ENCODE measurements at regions not wholly inside any gene's neighbourhood (a gene's known extent, or its start where the extent isn't known, plus 50 kb on each side); places are given as distances from the start of the nearest gene placed in this dataset.
A peak's percentile ranks its signal among the peaks of the same experiment; 100 is the strongest.
"Not testable (repeated sequence)": the region's sequence is repeated elsewhere in the genome, so short reads cannot be mapped to it uniquely, and the experiment has no call there.

DNA sequence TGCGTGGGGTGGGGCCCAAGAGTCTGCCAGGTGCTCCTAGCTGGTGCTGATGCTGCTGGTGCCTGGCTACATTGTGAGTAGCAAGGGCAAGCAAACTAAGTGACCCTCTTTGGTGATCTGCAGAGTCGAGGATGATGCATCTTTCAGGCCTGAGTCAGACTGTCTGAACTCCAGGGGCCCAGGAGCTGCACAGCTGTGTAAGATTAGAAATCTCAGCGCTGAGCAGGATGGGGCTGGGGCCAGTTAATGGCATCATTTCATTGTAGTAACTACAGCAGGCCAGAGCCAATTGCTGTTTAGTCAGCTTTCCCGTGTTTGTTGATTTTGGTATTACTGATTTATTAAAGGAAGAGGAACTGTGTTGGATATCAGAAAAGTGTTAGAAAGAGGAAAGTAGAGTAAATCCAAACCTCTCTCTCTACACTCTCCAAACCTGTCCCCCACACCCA lies 365.2 kb downstream of the PAX1 start:
- DNase-seq (ENCODE audit: low read depth) = no peak

DNA sequence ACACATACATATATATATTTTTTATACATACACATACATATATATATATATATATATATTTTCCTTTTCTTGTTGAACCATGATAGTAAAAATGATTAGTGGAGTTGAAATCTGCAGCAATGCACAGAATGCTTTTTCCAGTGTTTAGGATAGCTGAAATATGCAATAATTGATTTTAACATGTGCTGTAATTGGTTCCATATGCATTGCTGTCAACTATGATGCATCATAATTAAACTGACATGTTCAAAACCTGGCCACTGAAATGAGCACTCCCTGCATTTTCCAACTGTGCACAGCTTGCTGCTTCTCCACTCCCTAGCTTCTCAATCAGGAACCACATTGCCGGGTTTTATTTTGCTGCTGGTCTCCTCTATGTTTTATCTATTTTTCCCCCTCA lies 358.3 kb downstream of the PAX1 start:
- DNase-seq (ENCODE audit: low read depth) = no peak

DNA sequence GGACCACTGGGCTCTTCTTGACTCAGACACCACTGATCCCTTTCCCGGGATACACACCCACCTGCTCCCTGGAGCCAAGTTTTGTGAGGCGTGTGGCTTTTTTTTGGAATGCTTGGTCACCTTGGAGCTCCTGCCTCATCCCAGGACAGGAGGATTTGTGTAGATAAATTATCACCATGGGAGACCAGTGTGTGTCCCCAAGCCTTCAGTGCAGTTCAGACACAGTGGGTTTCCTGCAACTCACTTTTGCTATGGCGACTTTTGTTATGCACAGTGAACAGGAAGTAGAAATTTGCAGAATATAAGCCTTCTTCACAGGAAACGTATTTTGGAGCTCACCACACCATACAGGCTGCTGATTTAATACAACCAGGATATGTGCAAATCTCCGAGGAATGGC lies 357.4 kb downstream of the PAX1 start:
- no peak for DNase-seq (ENCODE audit: low read depth)

DNA sequence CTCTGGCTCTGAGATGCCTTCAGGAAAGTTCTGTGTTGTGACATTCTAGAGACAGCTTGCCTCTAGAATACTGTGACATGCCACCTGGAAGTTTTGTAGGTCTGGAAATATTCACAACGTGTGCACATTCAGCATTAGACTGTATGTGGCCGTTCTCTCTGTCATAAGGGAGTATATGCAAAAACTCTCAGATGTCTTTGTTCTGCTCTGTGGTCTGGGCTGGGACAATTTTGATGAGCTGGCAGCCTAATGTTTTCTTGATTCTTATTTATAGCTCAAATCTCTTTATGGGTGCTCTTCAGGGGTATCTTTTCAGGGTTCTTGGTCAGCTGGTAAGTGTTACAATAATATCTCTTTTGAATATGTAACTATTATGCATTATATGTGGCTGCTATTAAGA lies 355.1 kb downstream of the PAX1 start:
- no peak for DNase-seq (ENCODE audit: low read depth)

DNA sequence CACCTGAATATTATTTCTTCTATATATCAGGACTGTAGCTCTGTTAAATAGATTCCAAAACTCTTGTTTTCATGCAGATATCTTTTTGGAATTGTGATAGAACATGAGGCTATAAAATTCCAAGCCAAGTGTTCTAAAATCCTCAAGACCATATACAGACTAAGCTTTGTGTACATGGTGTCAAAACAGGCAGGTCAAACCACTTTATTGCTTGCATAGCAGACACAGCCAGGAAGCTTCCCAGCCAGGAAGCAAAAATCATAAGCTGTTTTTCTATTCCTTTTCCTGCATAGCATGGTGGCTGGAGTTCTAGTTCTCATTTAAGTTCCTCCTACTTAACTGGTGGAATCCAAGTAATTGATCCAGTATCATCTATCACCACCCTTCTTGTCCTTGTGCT lies 353.3 kb downstream of the PAX1 start:
- DNase-seq (ENCODE audit: low read depth) = no peak

DNA sequence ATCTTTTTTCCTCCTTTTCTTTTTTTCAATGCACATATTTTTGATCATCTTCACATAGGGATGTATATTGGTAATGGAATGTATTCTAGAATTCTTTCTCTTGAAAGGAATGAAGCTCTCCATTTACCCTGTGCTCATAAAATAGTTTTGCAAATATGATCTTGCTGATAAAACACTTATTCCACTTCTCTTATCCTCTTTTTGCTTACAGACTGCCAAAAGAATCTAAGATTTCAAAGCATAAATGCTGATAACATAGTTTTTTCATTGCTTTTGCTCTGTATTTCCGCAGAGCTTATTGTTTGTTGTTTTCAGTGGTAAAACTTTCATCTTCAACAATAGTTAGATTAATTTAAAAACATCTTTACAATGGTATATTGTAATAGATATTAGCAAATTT lies 350.5 kb downstream of the PAX1 start:
- no peak for DNase-seq (ENCODE audit: low read depth)

DNA sequence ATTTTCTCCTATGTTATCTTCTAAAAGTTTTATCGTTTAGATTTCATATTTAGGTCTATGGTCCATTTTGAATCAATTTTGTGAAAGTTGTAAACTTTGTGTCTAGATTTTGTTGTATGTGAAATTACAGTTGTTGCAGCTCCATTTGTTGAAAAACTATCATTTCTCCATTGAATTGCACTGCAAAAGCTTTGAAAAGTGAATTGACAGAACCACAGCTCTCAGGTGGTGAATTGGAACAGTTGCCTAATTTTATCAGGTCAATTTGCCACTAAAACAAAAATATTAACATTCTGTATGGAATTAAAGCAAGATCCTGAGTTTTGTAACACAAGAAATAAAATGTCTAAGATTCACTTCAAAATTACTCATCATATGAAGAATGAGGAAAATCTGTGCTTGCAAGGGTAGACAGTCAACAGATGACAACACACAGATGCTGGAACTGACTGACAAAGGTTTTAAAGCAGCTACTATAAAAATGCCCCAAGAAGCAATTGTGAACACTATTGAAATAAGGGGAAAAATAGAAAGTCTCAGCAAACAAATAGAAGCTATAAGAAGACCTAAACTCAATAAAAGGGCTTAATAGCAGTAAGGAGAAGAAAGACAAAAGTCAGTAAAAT lies 346.7 kb downstream of the PAX1 start:
- DNase-seq (ENCODE audit: low read depth) = no peak

DNA sequence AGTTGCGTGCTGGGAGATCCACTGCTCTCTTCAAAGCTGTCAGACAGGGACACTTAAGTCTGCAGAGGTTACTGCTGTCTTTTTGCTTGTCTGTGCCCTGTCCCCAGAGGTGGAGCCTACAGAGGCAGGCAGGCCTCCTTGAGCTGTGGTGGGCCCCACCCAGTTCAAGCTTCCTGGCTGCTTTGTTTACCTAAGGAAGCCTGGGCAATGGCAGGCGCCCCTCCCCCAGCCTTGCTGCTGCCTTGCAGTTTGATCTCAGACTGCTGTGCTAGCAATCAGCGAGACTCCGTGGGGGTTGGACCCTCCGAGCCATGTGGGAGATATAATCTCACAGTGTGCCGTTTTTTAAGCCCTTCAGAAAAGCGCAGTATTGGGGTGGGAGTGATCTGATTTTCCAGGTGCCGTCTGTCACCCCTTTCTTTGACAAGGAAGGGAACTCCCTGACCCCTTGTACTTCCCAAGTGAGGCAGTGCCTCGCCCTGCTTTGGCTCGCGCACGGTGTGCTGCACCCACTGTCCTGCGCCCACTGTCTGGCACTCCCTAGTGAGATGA lies 340.6 kb downstream of the PAX1 start:
- not testable (repeated sequence) for DNase-seq (ENCODE audit: low read depth)

DNA sequence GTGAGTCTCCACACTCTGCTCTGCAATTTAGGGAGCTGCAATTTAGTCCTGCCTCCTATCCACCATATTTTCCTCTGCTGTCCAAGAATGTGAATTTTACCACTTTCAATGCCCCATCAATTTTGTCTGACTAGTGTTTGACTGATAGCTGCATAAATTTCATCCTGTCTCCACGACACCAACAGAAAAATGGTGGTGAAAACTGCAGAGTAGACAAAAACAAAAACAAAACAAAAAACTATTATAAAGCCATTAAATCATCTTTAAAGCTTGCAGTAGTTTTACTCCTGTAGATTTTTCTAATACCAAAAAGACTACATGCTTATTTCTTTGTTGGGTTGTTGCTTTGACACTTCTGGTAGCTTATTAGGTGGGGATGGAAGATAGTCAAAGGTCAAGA lies 322.0 kb downstream of the PAX1 start:
- no peak for DNase-seq (ENCODE audit: low read depth)

DNA sequence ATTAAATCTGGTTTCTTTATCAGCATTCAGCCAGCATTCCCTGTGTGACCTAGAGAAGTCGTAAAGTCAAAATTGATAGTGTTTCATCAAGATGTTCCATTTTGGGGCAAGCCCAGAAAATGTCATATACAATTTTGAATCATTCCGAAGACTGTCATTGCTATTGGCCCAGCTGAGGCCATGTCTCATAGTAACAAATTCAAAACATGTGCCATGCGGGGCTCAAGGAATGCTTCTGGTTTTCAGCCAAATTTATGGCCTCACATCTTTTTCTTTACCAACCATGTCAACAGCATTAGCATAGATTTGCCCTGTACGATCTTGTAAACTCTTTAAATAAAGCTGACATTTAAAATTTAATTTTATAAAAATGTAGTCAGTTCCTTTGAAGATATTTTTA lies 314.7 kb downstream of the PAX1 start:
- DNase-seq (ENCODE audit: low read depth) = no peak

DNA sequence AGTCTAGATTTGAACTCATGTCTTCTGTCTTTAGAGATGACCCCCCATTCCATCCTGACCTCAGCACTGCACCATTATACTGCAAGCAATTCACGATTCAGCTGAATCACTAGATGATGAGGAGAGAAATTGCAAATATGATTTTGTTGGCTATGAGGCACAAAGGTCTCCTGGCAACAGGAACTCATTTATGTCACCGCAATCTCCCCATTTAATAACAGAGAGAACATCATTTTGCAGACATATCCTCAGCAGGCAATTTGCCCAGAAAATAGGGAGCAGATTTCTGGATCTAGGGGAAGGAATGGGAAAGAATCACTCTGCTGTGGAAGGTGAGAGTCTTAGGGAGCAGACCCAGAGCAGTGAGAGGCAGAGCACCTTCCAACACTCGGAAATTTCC lies 303.0 kb downstream of the PAX1 start:
- DNase-seq (ENCODE audit: low read depth) = no peak

DNA sequence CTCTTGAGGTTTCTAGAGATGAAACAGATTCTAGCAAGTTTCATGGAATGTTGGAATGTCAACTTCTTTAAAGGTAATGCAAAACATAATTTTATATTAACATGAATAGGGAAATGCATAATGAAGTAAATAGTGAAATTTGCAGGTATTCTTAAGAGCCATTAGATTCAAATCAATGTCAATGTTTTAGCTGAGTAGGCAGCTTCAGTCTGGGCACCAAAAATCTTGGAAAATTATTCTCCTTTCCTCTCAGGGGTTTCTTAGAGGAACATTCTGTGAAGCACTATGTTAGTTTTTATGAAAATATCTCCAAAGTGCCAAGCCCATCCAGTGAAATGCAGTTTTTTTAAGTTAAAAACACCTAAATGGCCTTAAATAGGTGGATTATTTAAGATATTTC lies 300.8 kb downstream of the PAX1 start:
- no peak for DNase-seq (ENCODE audit: low read depth)

DNA sequence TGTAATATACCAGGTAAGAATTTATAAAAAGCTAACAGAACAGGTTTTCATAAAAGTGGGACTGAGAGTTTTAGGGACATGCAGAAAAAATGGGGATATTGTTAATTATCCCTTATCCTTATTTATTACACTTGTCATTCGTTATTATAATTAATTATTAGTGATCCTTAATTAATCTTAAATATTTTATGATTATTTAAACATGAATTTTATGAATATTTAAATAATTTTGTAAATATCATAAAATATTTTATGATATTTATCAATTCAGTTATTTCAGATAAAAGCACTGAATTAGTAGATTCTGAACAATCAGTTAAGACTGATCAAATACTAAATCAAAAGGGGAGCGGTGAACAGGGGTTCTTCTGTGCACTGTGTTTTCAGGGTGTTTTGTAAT lies 300.1 kb downstream of the PAX1 start:
- no peak for DNase-seq (ENCODE audit: low read depth)

DNA sequence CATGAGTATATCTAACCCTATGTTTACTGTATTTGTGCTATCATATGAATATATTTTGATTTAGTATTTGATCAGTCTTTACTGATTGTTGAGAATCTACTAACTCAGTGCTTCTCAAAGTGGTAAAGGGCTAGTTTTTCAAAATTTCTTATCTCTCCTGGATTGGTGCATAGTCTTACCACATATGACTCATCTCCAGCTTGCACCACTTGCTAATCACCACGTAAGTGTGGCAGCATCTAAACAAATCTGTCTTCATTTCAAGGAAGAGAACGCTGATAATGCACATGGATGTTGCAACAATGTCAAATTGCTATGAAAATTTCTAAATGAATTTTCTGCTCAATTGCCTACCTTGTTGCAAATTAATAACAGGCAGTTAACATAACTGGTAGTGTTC lies 299.5 kb downstream of the PAX1 start:
- DNase-seq (ENCODE audit: low read depth) = no peak

DNA sequence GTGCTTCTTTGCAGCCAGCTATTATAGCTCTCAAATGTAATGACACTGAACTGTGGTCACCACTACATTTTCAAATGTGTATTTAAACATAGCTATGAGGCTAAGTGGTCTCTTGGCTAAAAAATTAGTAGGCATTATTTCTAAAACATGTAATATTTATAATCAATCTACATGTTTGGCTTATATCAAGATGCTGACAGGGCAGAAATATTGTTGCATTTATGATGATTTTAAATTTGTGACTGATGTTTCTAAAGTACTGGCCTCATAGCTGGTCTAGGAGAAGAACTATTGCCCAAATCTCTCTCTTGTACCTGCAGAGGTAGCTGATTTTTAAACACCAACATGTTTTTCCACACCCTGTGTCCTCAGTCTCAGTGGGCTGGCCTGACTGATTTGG lies 298.2 kb downstream of the PAX1 start:
- no peak for DNase-seq (ENCODE audit: low read depth)

DNA sequence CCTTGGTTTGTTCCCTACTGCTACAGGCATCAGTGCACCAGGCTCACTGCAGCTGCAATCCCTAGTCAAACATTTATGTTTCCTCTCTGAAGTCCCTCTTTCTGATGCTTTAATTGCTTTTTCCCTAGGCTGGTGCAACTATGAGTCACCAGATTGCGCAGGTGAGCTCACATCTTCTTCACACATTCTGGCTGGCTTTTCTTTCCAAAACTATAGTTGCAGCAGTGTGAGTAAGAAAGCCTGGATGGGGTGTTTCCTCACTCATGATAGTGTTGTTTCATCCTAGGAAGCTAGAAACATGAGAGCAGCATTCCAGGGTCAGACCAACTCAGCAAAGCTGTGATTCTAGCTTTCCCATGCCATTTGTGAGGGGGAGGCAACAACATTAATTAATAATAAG lies 296.4 kb downstream of the PAX1 start:
- no peak for DNase-seq (ENCODE audit: low read depth)

DNA sequence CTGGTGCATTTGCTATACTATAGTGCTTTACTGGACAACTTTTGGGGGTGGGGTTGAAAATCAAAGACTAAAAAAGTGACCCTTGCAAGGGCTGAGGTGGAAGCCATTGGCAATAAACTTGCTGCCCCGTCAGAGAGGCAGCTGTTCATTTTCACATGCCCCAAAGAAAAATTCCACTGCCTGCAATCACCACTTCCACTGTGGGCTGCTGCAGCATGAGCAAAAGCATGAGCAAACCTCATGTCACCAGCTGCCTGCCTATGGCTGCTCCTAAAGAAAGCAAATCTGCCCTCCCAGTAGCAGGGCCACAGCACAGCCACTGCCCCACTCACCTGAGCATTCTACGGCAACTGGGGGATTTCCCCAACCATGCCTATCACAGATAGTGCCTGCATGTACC lies 290.0 kb downstream of the PAX1 start:
- no peak for DNase-seq (ENCODE audit: low read depth)

DNA sequence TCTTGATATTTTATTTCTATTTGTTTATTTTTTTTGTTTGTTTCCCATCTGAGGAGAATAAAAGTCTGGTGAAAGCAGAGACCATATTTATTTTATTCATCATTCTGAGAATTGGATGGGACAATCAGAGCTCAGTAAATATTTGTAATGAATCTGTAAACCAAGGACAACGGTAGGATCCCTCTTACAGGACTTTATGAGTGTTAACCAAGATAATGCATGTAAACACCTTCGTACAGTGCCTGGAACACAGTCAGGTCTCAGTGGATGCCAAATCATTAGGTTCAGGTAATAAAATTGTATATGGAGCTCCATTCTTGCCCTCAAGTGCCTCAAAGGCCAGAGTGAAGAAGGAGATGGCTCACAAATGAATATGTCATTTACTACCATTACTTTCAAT lies 288.7 kb downstream of the PAX1 start:
- DNase-seq (ENCODE audit: low read depth) = no peak

DNA sequence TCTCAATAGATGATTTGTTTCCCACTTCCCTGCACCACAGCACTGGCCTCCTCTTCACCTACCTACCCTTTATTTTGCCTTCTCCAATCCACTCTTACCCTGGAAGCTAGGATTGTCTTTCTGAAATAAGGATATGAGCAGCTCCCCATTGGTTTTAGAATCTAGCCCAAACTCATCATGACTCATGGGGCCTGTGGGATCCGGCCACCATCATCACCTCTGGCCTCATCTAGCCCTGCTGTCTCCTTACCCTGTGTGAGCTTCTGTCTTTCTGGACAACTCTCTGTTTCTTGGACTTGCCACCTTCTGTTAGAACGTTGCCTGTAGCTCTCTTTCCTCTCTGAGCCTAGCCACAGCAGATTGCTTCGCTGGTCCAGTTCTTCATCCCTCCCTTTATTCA lies 277.1 kb downstream of the PAX1 start:
- no peak for DNase-seq (ENCODE audit: low read depth)

DNA sequence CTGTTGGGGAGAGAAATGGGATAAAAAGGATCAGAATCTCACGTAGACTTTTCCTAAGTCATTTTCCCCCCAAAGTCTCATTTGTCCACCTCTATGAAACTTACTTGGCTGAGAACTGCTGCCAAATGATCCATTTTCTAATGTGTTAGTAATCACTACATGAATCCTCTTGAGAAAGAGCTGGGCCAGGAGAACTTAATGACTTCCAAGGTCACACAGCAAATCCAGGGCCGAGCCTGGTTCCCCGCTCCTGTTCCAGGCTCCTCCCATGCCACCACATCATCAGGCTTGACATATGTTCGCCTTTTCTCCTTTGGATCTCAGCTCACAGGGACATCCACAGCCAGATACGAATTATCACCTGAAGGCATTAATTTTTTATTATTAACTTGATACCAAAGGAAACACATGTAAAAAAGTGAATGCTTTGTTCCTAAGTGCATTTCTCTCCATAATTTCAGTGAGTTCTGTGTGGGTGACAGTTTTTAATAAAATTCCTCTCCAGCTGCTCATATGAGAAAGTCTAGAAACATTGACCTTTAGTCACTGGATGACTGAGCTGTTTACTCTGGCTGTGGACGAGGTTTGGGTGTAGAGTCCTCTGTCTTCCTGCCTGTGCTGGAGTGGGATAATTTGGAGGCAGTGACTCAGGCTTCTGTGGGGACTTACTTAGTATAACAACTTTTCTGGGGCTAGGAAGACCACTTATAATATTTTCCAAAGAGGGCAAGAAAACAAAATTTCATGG lies 276.3 kb downstream of the PAX1 start:
- peak; percentile 8 for DNase-seq (ENCODE audit: low read depth)

DNA sequence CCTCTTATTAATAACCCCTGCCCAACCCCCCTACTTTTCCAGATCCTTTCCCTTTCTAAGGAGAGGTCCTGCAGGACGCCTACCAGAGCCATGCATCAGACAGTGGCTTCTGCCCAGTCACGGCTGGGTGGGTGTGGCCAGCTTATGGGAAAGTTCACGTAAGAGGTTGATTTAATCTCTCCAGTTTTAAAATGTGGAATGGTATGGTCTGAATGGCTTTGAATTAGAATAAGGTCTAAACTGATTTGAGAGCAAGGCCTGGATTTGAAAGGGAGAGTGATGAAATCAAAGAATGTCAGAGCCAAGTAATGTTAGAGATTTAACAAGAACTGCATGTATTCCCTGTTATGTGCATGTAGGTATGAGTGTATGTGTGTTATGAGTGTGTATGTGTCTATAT lies 275.7 kb downstream of the PAX1 start:
- no peak for DNase-seq (ENCODE audit: low read depth)

DNA sequence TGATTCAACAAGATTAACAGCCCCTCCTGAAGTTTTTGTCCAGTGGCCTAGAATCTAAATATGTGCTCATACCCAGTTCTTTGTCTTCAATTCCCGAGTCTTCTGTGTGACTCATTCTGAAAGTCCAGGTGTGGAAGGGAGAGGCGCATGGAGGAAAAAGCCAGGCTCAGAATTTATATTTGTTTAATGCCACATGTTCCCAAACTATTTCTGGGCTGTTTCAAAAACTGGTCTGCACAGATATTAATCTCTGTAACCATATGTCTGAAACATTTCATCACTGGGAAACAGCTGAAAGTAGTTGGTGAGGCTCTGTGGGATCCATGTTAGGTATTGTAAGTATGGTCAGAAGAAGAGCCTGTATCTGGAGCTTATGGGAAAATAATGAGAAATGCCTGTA lies 266.0 kb downstream of the PAX1 start:
- DNase-seq (ENCODE audit: low read depth) = no peak

DNA sequence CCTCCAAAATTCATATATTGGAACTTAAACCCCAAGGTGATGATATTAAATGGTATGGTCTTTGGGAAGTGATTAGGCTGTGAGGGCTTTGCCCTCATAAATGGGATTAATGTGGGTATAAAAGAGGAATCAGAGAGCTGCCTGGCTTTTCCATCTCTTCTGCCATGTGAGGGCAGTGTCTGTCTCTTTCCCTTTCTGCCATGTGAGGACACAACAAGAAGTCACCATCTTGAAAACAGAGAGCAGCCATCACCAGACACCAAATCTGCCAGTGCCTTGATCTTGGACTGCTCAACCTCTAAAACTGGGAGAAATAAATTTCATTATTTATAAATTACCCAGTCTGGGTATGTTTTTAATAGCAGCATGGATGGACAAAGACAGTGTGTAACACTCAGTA lies 263.0 kb downstream of the PAX1 start:
- no peak for DNase-seq (ENCODE audit: low read depth)

DNA sequence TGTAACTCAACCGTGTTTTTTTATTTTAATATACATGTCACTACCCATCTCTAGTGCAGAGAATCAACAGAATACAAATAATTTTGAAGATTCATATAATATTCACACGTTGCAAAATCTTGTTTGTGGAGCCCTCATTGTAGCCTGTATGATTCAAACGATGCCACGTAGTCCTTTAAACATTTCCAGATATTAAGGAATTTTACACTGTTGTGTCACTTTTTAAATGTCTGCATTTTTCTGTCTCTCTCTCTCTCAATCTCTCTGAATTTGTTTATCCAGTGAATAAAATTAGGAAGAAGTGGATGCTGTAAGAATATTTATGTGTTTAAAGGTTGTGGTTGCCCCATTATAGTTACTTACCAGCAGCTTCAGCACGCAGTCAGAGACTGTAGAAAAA lies 262.0 kb downstream of the PAX1 start:
- DNase-seq (ENCODE audit: low read depth) = no peak

All from GM04503 (cell line).